Breast epithelium (tissue), 3 donors: ENCODE measurements at regions not wholly inside any gene's neighbourhood (a gene's known extent, or its start where the extent isn't known, plus 50 kb on each side); places are given as distances from the start of the nearest gene placed in this dataset.

ENCODE experiments used
- POLR2AphosphoS5 ChIP-seq, 3 donors: sonication (generic); formaldehyde crosslinking; IDR thresholded peaks; one replicate each; pipeline ENCODE4 v1.6.1; 2017; ENCODE audit warnings: antibody characterized with exemption in 3 of 3
- TF ChIP-seq, protein P1 (sequence below), 3 donors: fragments of 450-650 bp; IDR thresholded peaks; one replicate each; pipeline ENCODE4 v1.5.1; 2016 to 2017; ENCODE audit warnings: antibody characterized with exemption in 3 of 3, mild to moderate bottlenecking in 3 of 3, moderate library complexity in 3 of 3

DNA sequence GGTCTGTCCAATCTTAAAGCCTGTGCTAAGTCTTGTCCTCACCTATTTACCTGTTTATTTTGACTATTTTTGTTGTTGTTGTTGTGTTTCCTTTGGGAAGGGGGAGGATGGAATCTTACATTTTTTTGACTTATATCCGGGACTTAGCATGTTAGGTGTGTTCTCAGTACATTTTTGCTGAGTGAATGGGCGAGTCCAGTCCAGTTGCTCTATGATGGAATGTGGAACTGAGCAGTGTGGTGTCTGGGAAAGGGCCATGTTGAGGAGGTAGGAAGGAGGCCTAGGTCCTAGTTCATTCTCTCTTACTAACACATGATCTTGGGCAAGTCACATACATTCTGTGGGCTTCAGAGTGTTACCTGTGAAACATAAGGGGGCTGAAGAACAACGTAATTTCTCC, 80.9 kb upstream of the SLC38A2 start:
- TF ChIP-seq, protein P1, sequence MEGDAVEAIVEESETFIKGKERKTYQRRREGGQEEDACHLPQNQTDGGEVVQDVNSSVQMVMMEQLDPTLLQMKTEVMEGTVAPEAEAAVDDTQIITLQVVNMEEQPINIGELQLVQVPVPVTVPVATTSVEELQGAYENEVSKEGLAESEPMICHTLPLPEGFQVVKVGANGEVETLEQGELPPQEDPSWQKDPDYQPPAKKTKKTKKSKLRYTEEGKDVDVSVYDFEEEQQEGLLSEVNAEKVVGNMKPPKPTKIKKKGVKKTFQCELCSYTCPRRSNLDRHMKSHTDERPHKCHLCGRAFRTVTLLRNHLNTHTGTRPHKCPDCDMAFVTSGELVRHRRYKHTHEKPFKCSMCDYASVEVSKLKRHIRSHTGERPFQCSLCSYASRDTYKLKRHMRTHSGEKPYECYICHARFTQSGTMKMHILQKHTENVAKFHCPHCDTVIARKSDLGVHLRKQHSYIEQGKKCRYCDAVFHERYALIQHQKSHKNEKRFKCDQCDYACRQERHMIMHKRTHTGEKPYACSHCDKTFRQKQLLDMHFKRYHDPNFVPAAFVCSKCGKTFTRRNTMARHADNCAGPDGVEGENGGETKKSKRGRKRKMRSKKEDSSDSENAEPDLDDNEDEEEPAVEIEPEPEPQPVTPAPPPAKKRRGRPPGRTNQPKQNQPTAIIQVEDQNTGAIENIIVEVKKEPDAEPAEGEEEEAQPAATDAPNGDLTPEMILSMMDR (IDR thresholded peaks at IDR 0.05) = no peak
- no peak for TF ChIP-seq POLR2AphosphoS5 (IDR thresholded peaks at IDR 0.05)
